GM21723 (cell line): ENCODE measurements at regions not wholly inside any gene's neighbourhood (a gene's known extent, or its start where the extent isn't known, plus 50 kb on each side); places are given as distances from the start of the nearest gene placed in this dataset.

Source experiments
- ATAC-seq: cut with Tn5 transposase; IDR thresholded peaks from one replicate; pipeline ENCODE4 v1.9.1; 2021; ENCODE audit warnings: mild to moderate bottlenecking, moderate library complexity; ENCODE audit not compliant: unreplicated experiment

DNA sequence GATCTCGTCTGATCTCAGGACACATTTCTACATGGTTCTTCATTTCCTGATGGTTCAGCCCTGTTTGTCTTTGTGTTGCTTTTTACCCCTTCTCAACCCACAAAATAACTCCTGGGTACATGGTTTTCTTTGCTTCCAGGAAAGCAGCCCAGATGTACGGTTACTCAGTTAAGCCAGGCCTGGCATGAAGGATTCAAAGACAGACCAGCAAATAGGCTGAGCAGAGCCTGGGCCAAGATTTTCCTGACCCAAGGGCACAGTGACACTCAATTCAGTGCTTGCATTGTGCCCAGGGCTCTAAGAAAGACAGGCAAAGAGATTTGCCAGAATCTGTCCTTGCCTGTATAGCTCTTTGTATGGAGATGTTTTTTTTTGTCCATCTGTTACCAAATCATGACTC lies 340.8 kb upstream of the KIAA1217 start:
- ATAC-seq, result no peak

GRCh38 chr10:23869548-23869947 lies 339.4 kb upstream of the KIAA1217 start:
- no peak for ATAC-seq

DNA sequence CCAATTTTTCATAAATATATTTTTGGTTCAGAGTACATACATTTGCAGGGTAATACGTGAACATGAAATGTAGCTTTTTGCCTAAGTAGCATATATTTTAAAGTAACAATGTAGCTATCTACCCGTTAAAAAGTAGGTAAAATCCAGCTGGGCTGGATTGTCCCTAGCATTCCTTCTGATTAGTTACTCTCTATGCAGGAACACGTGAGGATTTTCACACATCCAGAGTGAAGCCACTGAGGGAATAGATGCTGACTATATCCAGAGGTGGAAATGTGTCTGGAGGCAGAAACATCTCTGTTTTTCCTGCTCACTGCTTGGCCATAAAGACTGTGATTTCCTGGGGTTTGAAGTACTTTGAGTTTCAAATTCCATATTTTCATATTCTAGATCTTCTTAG lies 338.9 kb upstream of the KIAA1217 start:
- no peak for ATAC-seq

- no peak for ATAC-seq
Measured at GRCh38 chr10:23870651-23871610, 338.0 kb upstream of the KIAA1217 start.

- no peak for ATAC-seq
Measured at GRCh38 chr10:23872290-23872689, 336.6 kb upstream of the KIAA1217 start.

DNA sequence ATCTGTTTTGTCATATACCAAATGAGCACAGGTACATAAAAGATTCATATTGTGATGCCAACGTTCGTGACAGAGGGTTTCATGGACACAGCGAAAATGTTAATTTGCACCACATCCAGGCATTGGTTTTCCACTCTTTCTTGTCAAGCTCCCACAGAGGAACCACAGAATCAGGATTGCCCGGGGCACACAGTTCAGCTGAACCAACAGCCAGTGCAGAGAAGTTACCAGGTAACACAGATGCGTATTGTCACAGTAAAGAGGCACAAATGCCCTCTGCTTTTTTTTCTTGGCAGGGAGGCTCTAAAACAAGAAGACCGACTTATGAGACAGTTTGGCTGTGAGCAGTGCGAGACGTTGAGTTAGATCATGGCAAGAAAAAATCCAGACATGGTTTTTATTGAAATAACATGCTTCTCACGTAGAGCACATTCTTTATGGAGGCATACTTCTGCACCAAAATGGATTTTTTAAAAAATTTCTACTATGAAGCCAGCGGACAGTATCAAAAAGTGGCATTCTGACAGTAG lies 331.1 kb upstream of the KIAA1217 start:
- no peak for ATAC-seq

- no peak for ATAC-seq
Measured at GRCh38 chr10:23884670-23885069, 324.3 kb upstream of the KIAA1217 start.

GRCh38 chr10:23885853-23886252 lies 323.1 kb upstream of the KIAA1217 start:
- ATAC-seq, result no peak

GRCh38 chr10:23886355-23886754 lies 322.6 kb upstream of the KIAA1217 start:
- ATAC-seq, result no peak

DNA sequence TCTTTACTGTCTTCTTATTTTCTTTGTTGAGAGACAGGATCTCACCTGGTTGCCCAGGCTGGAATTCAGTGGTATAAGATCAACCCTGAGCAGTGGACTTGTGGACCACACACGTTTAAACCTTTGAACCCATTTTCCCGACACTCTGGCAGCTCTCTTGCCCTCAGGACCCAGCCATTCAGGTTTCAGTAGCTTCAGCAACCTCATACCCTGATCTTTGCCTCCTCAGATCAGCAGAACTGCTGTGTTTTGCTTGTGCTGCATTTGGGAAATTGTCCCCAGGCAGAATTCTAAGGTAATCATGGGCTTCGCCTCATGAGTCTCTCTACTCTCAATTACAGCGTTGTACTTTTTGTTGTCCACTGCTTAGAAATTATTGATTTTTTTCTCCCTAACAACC lies 317.6 kb upstream of the KIAA1217 start:
- ATAC-seq, result no peak

DNA sequence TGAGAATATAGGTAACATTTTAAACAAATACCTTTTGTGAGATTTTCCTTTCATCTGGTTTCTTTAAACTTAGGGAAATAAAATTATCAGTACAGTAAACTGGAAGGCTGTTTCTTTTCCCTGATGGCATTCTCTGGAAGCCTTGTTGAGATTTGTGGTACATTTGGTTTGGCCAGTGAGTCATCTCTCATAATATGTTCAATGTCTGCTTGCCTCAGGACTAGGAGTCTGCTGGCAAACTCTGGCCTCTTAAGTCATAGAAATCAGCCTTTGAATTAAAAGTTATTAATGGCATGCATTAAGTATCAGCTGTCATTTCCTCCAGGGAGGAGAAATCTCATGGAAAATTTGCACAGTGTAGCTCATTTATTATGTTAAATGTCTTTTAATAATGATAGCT lies 316.6 kb upstream of the KIAA1217 start:
- ATAC-seq, result no peak

DNA sequence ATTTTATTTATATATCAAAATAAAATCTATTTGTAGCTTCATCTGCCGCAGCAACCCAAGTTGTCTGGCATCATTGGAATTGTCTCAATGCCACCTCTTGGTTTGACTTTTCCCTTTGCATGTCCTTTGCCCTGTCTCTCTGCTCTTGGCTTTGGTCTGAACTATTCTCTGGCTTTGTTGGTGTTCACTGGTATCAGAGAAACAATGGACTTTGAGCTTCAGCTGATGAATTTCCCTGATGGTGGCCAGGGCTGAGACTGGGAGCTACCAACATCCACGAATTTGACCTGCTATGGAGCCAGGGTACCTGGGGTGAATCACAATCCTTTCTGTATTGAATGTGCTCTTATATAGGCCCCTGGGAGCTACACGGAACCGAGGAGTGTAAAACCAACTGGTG lies 311.7 kb upstream of the KIAA1217 start:
- no peak for ATAC-seq

DNA sequence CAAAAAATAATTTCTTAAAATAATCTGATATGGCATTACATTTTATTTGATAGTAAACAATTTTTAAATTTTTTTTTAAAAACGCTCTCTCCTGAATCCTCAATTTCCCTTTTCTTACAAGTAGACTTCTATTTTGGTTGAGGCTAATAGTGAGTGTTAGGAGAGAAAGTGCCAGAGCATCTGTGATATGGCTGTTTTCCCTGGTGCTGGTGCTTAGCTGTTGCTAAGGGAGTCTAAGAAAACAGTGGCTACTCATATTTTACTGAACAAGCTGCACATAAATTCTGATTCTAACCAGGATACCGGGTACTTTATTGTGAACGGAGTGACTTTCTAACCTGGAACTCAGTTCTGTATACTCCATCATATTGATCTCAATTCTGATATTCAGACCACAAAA lies 311.1 kb upstream of the KIAA1217 start:
- no peak for ATAC-seq

DNA sequence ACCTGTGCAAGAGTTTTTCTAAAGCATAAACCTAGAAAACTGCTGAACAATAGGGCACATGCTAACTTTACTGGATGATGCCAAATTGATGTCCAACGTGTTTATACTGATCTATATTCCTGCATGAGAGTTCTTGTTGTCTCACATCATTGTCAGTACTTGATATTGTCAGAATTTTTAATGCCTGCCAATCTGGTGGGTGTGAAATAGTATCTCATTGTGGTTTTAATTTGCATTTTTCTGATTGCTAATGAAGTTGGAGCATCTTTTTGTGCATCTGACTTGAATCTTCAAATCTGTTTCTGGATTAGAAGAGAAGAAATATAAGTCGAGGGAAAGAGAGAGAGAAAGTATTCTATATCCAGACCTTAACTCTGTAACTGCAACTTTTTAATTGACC lies 309.8 kb upstream of the KIAA1217 start:
- no peak for ATAC-seq

GRCh38 chr10:23910291-23910690 lies 298.6 kb upstream of the KIAA1217 start:
- no peak for ATAC-seq

DNA sequence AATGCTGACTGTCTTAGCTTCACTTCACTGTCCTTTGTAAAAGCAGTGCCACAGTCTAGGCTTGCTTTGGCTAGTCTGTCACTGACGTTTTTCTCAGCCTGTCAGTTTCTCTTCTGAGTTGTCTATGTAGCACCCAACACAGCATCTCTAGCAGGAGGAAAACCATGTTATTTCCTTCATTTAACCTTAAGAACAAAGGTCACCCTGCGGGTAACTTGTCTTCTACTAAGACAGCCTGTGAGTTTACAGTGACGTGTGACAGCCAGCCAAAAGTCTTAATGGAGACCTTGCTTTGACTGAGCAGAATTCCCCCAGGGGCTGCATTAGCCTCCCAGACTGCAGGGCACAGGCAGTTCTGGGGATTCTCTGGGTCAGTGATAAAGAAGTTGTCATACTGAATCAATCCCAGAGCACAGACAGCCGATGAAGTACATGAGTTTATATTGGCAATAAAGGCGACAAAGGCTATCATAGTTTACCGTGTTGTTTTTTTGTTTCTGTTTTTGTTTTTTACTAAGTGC lies 296.0 kb upstream of the KIAA1217 start:
- ATAC-seq, result no peak

DNA sequence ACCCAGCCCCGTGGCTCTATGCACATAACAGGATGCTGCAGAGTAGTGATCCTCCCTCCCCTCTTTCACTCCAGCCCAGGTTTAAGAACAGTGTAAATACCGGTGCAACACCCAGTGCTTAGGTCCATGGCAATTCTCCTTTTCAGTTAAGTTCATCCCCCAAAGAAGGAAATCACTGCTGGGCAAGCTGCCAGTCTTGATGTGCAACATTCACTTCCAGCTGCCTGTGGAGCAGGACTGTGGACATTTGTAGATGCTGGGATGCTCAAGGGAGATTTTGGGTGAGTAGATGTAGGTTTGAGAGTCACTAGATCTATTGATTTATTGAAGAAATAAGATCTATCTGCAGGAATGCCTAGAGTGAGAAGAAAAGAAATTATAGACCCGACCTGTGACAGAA lies 294.3 kb upstream of the KIAA1217 start:
- ATAC-seq, result no peak

DNA sequence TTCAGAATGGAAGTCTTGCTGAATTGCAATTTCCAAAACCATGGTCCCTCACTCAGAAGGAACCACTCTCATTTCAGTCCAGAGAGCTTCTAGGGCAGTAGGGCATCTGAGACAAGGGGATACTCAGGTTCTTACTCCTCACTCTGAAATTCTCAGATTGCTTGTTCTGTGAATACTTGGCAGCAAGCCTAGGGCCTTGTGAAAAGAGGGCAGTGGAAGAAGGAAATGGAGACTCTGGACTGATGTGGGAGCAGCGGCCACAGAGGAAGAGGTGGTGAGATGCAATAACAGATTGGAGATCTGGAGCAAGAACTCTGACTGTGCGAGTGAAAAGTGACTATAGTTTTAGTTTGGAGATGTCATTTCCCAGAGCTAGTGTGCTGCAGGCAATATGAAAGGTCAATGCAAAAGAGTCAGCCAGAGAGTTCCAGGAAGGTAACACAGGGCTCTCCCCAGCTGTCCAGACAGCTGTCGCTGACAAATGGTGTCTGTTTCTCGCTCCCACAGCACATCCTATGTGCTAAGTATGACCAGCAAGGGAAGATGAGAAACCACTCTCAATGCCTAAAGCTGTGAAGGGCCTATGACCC lies 291.6 kb upstream of the KIAA1217 start:
- no peak for ATAC-seq

GRCh38 chr10:23918090-23918723 lies 290.7 kb upstream of the KIAA1217 start:
- ATAC-seq, result no peak

- ATAC-seq, result no peak
Measured at GRCh38 chr10:23918839-23919238, 290.1 kb upstream of the KIAA1217 start.

GRCh38 chr10:23927576-23928325 lies 281.2 kb upstream of the KIAA1217 start:
- no peak for ATAC-seq
